ENCODE measurements at regions not wholly inside any gene's neighbourhood (a gene's known extent, or its start where the extent isn't known, plus 50 kb on each side); places are given as distances from the start of the nearest gene placed in this dataset.

DNA sequence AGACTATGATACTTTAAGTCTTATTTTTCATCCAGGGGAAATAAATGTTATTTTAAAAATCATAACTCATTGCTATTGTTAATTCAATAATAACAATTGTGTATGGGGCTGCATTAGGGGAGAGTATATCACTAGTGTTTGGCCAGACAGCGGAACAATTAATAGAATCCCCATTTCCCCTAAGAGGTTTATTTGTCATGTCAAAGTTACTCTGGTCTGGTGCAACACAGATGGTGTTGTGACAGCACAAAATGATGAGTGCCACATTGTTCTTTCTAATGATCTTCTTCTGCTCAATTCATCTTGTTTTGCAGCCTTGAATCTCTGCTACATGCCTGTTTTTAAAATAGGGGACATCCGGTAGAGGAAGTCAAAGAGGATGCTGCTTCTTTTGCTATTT is 351.6 kb downstream of the NSUN3 start:
- TF ChIP-seq, protein P1, sequence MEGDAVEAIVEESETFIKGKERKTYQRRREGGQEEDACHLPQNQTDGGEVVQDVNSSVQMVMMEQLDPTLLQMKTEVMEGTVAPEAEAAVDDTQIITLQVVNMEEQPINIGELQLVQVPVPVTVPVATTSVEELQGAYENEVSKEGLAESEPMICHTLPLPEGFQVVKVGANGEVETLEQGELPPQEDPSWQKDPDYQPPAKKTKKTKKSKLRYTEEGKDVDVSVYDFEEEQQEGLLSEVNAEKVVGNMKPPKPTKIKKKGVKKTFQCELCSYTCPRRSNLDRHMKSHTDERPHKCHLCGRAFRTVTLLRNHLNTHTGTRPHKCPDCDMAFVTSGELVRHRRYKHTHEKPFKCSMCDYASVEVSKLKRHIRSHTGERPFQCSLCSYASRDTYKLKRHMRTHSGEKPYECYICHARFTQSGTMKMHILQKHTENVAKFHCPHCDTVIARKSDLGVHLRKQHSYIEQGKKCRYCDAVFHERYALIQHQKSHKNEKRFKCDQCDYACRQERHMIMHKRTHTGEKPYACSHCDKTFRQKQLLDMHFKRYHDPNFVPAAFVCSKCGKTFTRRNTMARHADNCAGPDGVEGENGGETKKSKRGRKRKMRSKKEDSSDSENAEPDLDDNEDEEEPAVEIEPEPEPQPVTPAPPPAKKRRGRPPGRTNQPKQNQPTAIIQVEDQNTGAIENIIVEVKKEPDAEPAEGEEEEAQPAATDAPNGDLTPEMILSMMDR (IDR thresholded peaks at IDR 0.05): no peak
- no peak for TF ChIP-seq POLR2A (IDR thresholded peaks at IDR 0.05)
